ENCODE measurements at regions not wholly inside any gene's neighbourhood (a gene's known extent, or its start where the extent isn't known, plus 50 kb on each side); places are given as distances from the start of the nearest gene placed in this dataset.
A peak's percentile ranks its signal among the peaks of the same experiment; 100 is the strongest.

DNA sequence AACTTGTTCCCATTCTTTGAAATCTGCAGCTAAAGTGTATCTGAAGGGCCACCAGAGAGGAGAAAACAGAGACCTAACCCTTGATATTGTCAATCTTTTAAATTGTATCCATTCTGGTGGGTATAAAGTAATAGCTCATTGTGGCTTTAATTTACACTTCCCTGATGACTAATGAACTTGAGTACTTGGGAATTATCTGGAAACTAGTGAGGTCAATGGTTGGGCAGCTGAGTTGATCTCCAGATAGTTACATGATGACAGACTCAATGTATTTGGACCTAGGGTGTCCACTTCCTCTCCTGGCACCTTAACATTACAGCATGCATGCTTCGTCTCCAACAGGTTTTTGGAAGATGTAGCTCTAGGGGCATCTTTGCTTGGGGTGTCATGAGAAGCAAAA is 195.2 kb downstream of the PDCD6IP start:
- H3K4me3 ChIP-seq (replicated peaks in 1 of 2; ENCODE audit: low read depth in 2 of 2, low read length in 2 of 2) = no peak overlapping the region
- DNase-seq (ENCODE audit: low read depth in 2 of 2) = no peak
- TF ChIP-seq, protein P1, sequence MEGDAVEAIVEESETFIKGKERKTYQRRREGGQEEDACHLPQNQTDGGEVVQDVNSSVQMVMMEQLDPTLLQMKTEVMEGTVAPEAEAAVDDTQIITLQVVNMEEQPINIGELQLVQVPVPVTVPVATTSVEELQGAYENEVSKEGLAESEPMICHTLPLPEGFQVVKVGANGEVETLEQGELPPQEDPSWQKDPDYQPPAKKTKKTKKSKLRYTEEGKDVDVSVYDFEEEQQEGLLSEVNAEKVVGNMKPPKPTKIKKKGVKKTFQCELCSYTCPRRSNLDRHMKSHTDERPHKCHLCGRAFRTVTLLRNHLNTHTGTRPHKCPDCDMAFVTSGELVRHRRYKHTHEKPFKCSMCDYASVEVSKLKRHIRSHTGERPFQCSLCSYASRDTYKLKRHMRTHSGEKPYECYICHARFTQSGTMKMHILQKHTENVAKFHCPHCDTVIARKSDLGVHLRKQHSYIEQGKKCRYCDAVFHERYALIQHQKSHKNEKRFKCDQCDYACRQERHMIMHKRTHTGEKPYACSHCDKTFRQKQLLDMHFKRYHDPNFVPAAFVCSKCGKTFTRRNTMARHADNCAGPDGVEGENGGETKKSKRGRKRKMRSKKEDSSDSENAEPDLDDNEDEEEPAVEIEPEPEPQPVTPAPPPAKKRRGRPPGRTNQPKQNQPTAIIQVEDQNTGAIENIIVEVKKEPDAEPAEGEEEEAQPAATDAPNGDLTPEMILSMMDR (IDR thresholded peaks at IDR 0.05; ENCODE audit: low read depth, low read length) = no peak

DNA sequence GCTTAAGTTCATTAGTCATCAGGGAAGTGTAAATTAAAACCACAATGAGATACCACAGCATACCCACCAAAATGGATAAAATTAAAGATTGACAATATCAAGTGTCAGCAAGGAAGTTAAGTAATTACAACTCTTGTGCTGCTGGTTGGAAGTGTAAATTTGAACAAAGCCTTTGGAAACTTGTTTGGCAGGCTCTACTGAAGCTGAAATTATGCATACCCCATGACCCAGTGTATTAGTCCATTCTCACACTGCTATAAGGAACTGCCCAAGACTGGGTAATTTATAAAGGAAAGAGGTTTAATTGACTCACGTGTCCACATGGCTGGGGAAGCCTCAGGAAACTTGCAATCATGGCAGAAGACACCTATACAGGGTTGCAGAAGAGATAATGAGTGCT is 196.1 kb downstream of the PDCD6IP start:
- H3K4me3 ChIP-seq (replicated peaks in 1 of 2; ENCODE audit: low read depth in 2 of 2, low read length in 2 of 2) = no peak overlapping the region
- no peak for DNase-seq (ENCODE audit: low read depth in 2 of 2)
- TF ChIP-seq, protein P1 (IDR thresholded peaks at IDR 0.05; ENCODE audit: low read depth, low read length) = no peak

DNA sequence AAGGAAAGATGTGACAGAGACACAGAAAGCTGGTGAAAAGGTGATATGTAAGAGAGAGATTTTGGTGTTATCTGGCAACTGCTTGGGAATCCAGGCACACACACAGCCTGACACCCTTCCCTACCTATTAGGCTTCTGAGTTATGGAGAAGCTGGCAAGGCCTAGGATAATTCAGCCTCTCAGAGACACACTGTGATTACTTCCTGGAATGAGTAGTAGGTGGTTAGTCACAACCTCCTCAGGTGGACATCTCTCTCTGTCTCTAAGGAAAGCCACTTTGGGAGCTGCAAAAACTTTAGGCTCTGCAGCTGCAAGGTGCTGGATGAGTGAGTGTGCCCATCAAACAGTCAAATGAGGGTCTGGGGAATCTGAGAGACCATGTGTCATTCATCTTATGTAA is 201.9 kb downstream of the PDCD6IP start:
- no peak overlapping the region for H3K4me3 ChIP-seq (replicated peaks in 1 of 2; ENCODE audit: low read depth in 2 of 2, low read length in 2 of 2)
- no peak for DNase-seq (ENCODE audit: low read depth in 2 of 2)
- TF ChIP-seq, protein P1 (IDR thresholded peaks at IDR 0.05; ENCODE audit: low read depth, low read length) = no peak

DNA sequence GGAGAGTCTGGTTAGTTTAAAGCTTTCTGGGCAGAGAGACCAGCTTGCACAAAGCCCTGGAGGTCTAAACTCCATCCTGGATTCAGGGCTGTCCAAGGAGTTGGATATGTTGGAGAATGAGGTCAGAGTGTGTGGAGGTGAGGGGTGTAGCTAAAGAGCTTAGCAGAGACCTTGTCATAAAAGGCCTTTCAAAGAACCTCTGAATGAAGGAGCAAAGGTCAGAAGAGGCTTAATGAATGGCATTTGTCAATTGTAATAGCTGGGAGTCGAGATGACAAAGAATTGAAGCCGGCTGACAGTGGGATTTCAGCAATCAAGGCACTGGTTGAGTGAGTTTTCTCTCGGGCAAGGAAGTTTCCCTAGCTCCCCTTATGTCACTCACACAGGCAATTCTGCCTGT is 202.6 kb downstream of the PDCD6IP start:
- no peak overlapping the region for H3K4me3 ChIP-seq (replicated peaks in 1 of 2; ENCODE audit: low read depth in 2 of 2, low read length in 2 of 2)
- DNase-seq (ENCODE audit: low read depth in 2 of 2) = no peak
- TF ChIP-seq, protein P1 (IDR thresholded peaks at IDR 0.05; ENCODE audit: low read depth, low read length) = no peak

DNA sequence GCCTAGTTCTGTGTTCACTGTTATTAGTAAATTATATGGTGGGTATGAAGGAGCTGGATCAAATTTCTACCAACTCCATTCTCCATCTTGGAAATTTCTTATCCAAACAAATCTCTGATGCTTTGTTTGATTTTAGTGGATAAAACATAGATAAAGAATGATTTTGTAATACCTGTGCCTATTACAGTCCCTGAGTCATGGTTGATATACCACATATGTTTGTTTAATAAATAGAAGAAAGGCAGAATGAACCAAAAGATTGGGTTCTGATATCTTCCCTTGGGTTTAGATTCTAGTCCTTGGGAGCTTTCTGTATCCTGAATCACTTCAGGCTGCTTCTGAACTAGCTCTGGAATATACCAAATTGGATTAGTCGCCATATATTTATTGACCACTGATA is 203.6 kb downstream of the PDCD6IP start:
- DNase-seq (ENCODE audit: low read depth in 2 of 2) = peak in 1 of 2 donors; percentile 9
- no peak overlapping the region for H3K4me3 ChIP-seq (replicated peaks in 1 of 2; ENCODE audit: low read depth in 2 of 2, low read length in 2 of 2)
- TF ChIP-seq, protein P1 (IDR thresholded peaks at IDR 0.05; ENCODE audit: low read depth, low read length) = no peak

DNA sequence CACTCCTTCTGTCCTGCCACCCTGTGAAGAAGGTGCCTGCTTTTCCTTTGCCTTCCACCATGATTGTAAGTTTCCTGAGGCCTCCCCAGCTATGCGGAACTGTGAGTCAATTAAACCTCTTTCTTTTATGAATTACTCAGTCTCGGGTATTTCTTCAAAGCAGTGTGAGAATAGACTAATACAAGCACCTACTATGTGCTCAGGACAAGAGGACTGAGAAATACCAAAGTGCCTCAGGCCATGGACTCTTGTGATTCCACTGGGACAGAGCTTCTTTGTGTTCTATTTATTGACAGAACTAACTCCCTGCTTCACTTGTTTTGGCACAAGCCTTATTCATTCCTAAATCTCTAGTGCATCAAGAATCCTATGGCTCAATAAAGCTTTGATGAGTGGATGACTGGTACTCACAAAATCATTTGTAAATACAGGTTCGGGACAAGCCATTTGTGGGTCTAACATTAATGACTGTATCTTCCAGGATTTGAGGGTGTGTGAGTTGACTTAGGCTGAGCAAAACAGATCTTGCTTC is 204.2 kb downstream of the PDCD6IP start:
- TF ChIP-seq, protein P1 (IDR thresholded peaks at IDR 0.05; ENCODE audit: low read depth, low read length) = no peak
- no peak for DNase-seq (ENCODE audit: low read depth in 2 of 2)
- no peak overlapping the region for H3K4me3 ChIP-seq (replicated peaks in 1 of 2; ENCODE audit: low read depth in 2 of 2, low read length in 2 of 2)

DNA sequence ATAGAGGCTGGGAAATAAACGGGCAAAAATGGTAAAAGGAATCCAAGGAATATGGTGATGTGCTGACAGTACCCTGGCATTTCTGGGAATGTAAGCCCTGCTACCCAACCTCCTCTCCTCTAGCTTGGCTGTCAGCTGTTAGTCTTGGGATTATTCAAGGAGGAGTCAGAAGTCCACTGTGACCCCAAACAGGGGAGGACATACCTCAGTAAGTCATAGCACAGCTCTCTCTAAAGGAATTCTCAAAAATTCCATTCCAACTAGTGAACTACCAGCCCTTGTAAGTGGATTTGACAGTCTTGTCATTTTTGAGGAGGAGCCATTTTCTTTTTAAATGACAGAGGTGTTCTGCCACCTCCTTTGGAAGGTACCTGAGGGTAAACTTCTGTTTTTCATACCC is 207.5 kb downstream of the PDCD6IP start:
- peak in 1 of 2 donors; percentile 81 for DNase-seq (ENCODE audit: low read depth in 2 of 2)
- TF ChIP-seq, protein P1 (IDR thresholded peaks at IDR 0.05; ENCODE audit: low read depth, low read length) = no peak
- H3K4me3 ChIP-seq (replicated peaks in 1 of 2; ENCODE audit: low read depth in 2 of 2, low read length in 2 of 2) = no peak overlapping the region
